HG03558 (cell line): ENCODE measurements at regions not wholly inside any gene's neighbourhood (a gene's known extent, or its start where the extent isn't known, plus 50 kb on each side); places are given as distances from the start of the nearest gene placed in this dataset.

Source experiments
- ATAC-seq: cut with Tn5 transposase; IDR thresholded peaks from one replicate; pipeline ENCODE4 v1.9.1; 2021; ENCODE audit warnings: moderate number of reproducible peaks; ENCODE audit not compliant: unreplicated experiment; ENCODE audit errors: extremely low read depth

DNA sequence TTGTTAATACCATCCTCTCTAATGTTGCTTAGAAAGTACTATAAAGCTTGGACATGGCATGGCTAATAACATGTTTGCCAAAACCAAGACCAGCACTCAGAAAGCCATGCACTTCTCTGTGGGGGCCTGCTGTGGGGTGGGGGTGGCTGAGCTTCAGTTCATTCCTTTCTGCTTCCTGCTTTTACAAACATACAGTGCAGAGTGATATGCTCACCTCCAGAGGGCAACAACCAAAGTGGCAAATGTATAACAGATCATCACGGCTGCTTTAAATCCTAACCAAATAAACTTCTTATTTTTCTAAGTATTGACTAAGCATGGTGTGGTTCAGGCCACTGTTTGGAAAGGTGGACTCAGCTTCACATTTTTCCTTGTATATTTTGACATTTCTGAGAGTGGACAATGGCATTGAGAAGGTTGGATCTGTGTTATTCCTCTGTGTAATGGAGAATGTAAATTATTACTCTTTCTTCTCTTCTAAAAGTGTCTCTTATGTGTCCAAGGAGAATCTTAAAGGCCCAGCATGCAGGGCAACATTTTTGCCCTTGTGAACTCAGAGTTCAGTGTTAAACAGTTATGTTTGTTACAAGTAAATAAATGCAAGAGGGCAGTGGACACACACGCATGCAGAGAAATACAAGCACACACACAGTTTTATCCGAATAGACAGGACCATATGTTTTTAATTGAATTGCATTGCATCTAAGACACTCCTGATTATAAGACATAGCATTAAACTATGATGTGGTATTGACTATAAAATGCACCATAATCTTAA is 186.1 kb downstream of the HERPUD2 start:
- ATAC-seq, result no peak

GRCh38 chr7:35505066-35505465 is 189.9 kb downstream of the HERPUD2 start:
- ATAC-seq, result no peak

GRCh38 chr7:35504365-35504764 is 190.6 kb downstream of the HERPUD2 start:
- no peak for ATAC-seq

- ATAC-seq, result no peak
Observed at GRCh38 chr7:35501681-35502080, 193.3 kb downstream of the HERPUD2 start.

- no peak for ATAC-seq
Observed at GRCh38 chr7:35499226-35499625, 195.7 kb downstream of the HERPUD2 start.

DNA sequence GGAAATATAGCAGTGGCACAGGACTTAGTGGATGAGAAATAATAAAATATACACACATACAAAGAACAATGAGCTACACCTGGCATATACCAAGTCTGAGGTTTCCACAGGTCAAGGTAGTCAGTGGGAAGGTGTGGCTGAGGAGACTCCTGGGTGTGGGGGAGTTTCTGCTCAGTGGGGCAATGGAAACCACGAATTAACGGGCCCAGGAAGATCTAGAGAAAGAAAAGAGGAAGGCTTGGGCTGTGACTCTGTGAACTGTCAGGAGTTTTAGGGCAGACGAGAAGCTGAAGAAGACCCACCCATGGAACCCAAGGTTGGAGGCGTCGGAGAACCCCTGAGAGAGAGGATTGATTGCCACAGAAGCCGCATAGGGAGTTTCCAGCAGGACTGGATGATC is 196.5 kb downstream of the HERPUD2 start:
- ATAC-seq, result no peak

DNA sequence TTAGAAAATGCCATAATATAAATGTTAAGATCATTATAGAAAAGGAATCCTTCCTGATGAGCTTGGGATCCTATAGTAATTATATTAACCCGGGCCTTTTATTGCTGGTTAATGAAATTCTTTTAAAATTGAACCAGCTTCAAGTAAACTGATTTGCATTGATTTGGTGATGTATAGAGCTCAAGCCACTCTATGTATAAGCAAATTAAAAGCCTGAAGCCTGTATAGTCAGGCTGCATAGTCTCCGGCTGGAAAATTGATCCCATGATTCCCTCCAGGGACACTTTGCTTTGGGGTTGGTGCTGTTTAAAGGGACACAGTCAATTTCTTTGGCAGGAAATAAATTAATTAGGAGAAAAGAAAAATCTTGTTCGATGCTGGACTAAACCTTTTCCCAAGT is 199.1 kb downstream of the HERPUD2 start:
- ATAC-seq, result no peak

GRCh38 chr7:35495377-35495776 is 199.6 kb downstream of the HERPUD2 start:
- ATAC-seq, result no peak

DNA sequence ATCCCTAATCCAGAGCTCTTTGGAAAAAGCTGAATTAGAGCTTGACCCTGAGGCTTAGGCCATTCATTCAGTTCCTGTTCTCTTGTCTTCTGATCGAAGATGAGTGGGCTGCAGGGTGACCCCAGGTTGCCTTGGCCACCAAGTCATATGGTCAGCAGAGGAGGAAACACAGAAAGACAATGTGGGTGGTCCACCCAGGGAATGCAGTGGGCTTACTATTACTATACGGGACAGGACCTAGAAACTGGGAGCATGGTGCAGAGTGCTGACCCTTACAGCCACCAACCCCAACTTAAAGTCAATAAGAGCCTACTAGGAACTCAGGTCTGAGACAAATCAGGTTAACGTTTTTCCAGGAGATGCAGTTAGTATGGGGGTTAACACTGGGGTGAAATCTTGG is 200.5 kb downstream of the HERPUD2 start:
- ATAC-seq, result no peak

GRCh38 chr7:35492451-35493175 is 202.3 kb downstream of the HERPUD2 start:
- no peak for ATAC-seq

DNA sequence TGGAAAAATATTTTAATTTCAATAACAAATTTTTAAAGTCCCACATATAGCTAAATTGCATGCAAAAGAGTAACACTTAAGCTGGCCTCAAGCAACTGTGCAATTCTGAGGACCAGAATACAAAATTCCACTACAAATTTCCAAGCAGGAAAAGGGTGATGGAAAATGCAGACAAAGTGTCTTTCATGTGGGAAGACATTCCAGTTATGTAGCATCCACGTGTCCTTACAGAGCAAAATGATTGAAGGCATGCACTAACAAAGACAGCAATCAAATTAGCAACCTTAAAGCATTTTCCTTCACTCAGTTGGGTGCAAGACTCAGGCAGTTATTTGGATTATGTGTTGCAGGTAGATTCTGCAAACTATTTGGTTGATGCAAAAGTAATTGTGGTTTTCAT is 203.7 kb downstream of the HERPUD2 start:
- ATAC-seq, result no peak

DNA sequence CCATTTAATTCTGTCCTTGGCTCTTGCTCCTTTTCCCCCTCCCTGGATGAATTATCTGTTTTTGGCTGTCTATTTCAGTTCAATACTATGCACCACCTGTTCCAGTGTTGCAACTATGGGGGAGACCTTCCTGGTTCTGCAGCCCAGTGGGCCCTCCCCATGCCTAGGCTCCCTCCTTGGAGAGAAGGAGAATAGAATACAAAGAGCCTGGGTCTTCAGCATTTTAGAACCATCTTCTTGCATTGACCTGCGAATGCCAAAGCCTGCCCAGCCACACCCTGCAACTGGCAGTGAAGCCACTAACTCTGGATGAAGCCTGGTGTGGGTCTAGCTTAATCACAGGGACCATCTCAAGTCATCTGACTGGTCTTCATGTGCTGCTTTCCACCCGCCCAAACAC is 207.1 kb downstream of the HERPUD2 start:
- ATAC-seq, result no peak

DNA sequence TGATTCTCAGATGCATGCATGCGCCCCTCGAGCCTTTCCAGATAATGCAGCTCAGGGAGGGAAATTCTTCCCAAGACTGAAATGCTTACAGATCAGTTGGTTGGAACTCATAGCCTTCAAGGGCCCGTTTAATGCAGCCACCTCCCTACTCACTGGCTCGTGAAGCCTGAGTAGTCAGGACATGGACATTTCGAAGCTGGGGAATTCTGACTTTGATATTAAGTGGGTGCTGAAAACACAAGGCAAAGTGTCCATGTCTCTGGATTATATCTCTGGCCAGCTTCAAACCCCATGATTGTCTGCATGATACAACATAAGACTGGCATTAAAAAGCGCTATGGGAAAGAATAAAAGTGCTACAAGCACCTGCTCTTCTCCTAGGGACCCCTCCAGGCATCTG is 207.5 kb downstream of the HERPUD2 start:
- ATAC-seq, result no peak

DNA sequence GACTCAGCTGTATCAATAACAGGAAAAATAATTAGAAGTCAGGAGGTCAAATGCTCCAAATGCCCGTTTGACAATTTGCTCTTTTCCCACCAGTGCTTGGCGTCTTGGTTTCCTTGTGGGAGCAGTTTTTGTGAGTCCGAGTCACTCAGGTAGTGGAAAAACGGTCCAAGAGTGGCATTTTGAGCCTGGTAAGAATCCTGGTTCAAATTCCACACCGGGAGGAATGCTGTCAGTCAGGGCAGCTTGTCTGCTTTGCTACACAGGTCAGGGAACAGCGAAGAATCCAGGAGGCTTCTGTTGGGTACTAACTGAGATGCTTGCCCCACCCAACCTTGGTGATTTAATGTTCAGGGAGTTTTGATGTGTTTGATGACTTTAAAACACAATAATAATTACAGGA is 209.5 kb downstream of the HERPUD2 start:
- ATAC-seq, result no peak

DNA sequence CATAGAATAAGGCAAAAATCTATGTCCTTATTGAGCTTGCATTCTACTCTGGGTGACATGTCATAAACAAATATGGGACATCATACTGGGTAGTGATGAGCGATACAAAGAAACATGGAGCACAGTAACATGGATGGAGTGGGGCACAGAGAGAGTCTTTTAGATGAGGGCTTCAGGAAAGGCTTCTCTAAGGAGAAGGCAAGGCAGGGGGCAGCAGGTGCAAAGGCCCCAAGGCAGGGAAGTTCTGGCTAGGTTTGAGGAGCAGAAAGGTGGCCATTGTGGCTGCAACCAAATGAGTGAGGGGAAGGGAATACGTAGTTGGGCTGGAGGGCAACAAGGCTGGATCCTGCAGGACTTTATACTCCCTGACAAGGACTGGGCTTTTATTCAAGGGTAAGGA is 211.4 kb downstream of the HERPUD2 start:
- no peak for ATAC-seq

- no peak for ATAC-seq
Observed at GRCh38 chr7:35482231-35482630, 212.7 kb downstream of the HERPUD2 start.

DNA sequence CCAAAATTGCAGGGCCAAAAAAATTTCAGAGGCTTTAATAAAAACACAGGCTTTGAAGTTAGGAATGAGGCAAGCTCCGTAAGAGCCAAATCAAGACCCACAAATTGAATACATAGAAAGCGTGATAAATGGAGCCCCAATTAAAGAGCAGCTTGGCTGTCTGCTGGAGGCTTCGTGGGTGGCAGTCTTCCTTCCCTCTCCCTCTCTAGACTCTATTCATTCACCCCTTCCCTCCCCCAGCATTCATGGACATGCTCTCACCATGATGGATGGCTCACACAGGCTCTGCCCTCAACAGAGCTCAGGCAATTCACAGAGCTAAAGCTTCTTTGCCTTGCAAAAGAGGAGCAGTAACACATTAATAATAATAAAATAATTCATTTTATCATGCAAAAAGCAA is 214.1 kb downstream of the HERPUD2 start:
- no peak for ATAC-seq

GRCh38 chr7:35477609-35478008 is 217.3 kb downstream of the HERPUD2 start:
- no peak for ATAC-seq

- no peak for ATAC-seq
Observed at GRCh38 chr7:35474100-35474499, 220.2 kb upstream of the TBX20 start.

- ATAC-seq, result no peak
Observed at GRCh38 chr7:35468606-35469005, 214.7 kb upstream of the TBX20 start.

DNA sequence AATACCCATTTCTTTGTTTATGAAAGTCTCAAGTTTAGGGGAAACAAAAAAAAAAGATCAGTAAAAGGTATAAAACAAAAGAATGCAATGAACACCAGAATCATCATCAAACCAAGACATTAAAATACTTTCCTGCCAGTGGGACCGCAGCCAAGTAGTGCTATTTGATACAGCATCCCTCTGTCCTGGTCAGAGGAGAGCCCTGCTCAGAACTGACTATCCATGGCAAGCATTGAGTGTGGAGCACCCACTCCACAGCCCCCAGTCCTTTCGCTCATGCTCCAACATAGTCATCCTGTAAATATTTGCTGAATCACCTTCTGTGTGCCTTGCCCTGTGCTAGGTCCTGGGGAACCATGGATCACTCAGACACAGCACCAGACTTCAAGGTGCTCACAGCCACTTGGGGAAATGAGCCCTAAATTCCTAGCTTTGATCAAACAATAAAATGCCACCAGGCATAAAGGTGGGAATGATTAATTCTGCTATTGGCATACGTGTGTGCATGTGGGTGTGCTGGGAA is 213.6 kb upstream of the TBX20 start:
- no peak for ATAC-seq
